ENCODE measurements at regions not wholly inside any gene's neighbourhood (a gene's known extent, or its start where the extent isn't known, plus 50 kb on each side); places are given as distances from the start of the nearest gene placed in this dataset.

GRCh38 chr5:54772684-54773083 is 212.7 kb downstream of the ESM1 start:
- ChIA-PET CTCF (interaction anchor here (1.2 kb wide), 1 partner anchor 72 kb away, joined by 4 read pairs; no protein-coding TSS in a partner anchor), POLR2A (no interaction called here)
- Mint-ChIP-seq H3K27me3 (peaks cover 1% of the 10 kb centered on the region), H3K4me1 (ENCODE audit: low read depth) (no peaks in the 10 kb centered on the region), H3K9me3 (no peaks in the 10 kb centered on the region), H3K4me3 (no peak overlapping the region), H3K36me3 (ENCODE audit: low read depth) (no peaks in the 10 kb centered on the region), H3K27ac (no peak overlapping the region)
- ATAC-seq (no peak), DNase-seq (no peak)
- TF ChIP-seq CTCF (IDR thresholded peaks at IDR 0.05): no peak
- intact Hi-C loops (cut with micrococcal nuclease): no loop called here

GRCh38 chr5:54772231-54772630 is 213.2 kb downstream of the ESM1 start:
- ATAC-seq (no peak), DNase-seq (no peak)
- POLR2A ChIA-PET: no interaction called here
- CTCF ChIA-PET: interaction anchor here (0.9 to 1.2 kb wide), 2 partner anchors 72 to 95 kb away, joined by 3 to 4 read pairs; no protein-coding TSS in a partner anchor
- Mint-ChIP-seq H3K4me3 (no peak overlapping the region), H3K36me3 (ENCODE audit: low read depth) (no peaks in the 10 kb centered on the region), H3K9me3 (no peaks in the 10 kb centered on the region), H3K27ac (no peak overlapping the region), H3K27me3 (peaks cover 1% of the 10 kb centered on the region), H3K4me1 (ENCODE audit: low read depth) (no peaks in the 10 kb centered on the region)
- intact Hi-C loops (cut with micrococcal nuclease): no loop called here
- no peak for TF ChIP-seq CTCF (IDR thresholded peaks at IDR 0.05)

GRCh38 chr5:54769746-54770145 is 215.6 kb downstream of the ESM1 start:
- Mint-ChIP-seq H3K27me3 (no peaks in the 10 kb centered on the region), H3K4me3 (no peak overlapping the region), H3K9me3 (no peaks in the 10 kb centered on the region), H3K4me1 (ENCODE audit: low read depth) (no peaks in the 10 kb centered on the region), H3K36me3 (ENCODE audit: low read depth) (no peaks in the 10 kb centered on the region), H3K27ac (no peak overlapping the region)
- POLR2A ChIA-PET: interaction anchor here (0.6 kb wide), 1 partner anchor 9 kb away, joined by 3 read pairs; no protein-coding TSS in a partner anchor
- DNase-seq (no peak), ATAC-seq (no peak)
- intact Hi-C loops (cut with micrococcal nuclease): no loop called here
- TF ChIP-seq CTCF (IDR thresholded peaks at IDR 0.05): no peak
- CTCF ChIA-PET: interaction anchor here (1.2 to 1.5 kb wide), 2 partner anchors 11 to 75 kb away, joined by 3 read pairs; no protein-coding TSS in a partner anchor

GRCh38 chr5:54769072-54769471 is 216.3 kb downstream of the ESM1 start:
- no peak for TF ChIP-seq CTCF (IDR thresholded peaks at IDR 0.05)
- Mint-ChIP-seq H3K36me3 (ENCODE audit: low read depth) (no peaks in the 10 kb centered on the region), H3K27ac (no peak overlapping the region), H3K4me1 (ENCODE audit: low read depth) (no peaks in the 10 kb centered on the region), H3K9me3 (no peaks in the 10 kb centered on the region), H3K27me3 (no peaks in the 10 kb centered on the region), H3K4me3 (no peak overlapping the region)
- intact Hi-C loops (cut with micrococcal nuclease): no loop called here
- ChIA-PET POLR2A (interaction anchor here (0.5 to 0.9 kb wide), 2 partner anchors 253 to 757 kb away, joined by 3 read pairs; no protein-coding TSS in a partner anchor), CTCF (no interaction called here)
- DNase-seq: no peak
- no peak for ATAC-seq

- POLR2A ChIA-PET: no interaction called here
- intact Hi-C loops (cut with micrococcal nuclease): no loop called here
- H3K27ac Mint-ChIP-seq: no peak overlapping the region
Measured at GRCh38 chr5:54766748-54767147, 218.6 kb downstream of the ESM1 start.

More at GRCh38 chr5:54766748-54767147, 218.6 kb downstream of the ESM1 start:
- ATAC-seq (no peak), DNase-seq (no peak)
- H3K27me3 Mint-ChIP-seq: no peaks in the 10 kb centered on the region
- no peak overlapping the region for H3K4me3 Mint-ChIP-seq
- no peaks in the 10 kb centered on the region for H3K9me3 Mint-ChIP-seq
- no peak for TF ChIP-seq CTCF (IDR thresholded peaks at IDR 0.05)
- H3K36me3 Mint-ChIP-seq (ENCODE audit: low read depth): no peaks in the 10 kb centered on the region
- CTCF ChIA-PET: interaction anchor here (1.1 to 1.4 kb wide), 2 partner anchors 78 to 122 kb away, joined by 3 to 7 read pairs; no protein-coding TSS in a partner anchor
- no peaks in the 10 kb centered on the region for H3K4me1 Mint-ChIP-seq (ENCODE audit: low read depth)

Measured in activated CD8-positive, alpha-beta T cell treated with anti-CD3 and anti-CD28 coated beads for 36 hours (primary cell).